UCSD-AML1 (cell line): ENCODE measurements at regions not wholly inside any gene's neighbourhood (a gene's known extent, or its start where the extent isn't known, plus 50 kb on each side); places are given as distances from the start of the nearest gene placed in this dataset.
A peak's percentile ranks its signal among the peaks of the same experiment; 100 is the strongest.

Source experiments
- DNase-seq: peaks from one replicate; lab custom pipeline; 2025; ENCODE audit not compliant: unreplicated experiment; lab: John Stamatoyannopoulos, UW

GRCh38 chr11:128330203-128330602 is 257.2 kb downstream of the ETS1 start:
- no peak for DNase-seq

DNA sequence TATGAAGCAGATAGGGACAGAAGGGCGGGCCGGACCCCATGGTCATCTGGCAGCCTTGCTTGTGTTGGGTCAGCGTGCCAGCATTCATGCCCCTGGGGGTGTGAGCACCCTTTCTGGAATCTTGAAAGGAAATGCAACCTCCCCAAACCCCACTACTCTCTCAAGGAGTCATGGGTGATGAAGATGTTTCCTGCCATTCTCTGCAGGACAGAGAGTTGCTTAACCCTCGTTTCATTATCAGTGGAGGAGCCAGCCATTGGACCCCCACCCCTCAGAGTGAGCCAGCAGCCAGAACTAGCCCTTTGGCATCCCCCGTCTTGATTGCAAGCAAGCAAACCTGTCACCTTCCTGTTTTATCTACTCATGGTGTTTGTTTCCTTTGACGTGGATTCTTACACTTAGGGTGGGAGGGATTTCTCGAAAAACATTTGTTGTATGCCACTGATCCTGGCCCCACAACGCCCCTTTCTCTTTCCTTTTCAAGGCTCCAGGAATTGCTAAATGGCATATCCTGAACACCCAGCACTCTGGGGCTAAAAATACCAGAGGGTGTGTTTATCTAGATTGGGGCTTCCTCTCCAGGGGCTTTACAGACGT is 258.3 kb downstream of the ETS1 start:
- DNase-seq, result peak; percentile 29

- DNase-seq, result no peak
Observed at GRCh38 chr11:128327274-128327673, 260.1 kb downstream of the ETS1 start.

DNA sequence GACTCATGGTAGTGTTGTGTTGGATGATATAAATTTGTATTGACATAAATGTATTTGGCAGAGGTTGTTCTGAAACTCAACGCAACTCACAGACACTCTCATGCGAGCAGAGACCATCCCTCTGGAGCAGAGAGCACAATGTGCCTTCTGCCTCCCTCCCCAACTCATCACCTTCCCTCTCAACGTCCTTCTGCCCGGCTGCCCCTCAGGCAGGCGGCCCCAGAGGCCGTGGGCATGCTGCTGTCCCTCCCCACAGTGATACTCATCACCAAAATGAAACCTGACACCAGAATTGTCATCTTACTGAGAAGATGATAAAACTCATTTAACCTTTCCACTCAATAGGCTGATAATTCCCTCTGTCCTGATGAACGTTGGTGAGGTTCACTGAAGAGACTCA is 260.6 kb downstream of the ETS1 start:
- no peak for DNase-seq

DNA sequence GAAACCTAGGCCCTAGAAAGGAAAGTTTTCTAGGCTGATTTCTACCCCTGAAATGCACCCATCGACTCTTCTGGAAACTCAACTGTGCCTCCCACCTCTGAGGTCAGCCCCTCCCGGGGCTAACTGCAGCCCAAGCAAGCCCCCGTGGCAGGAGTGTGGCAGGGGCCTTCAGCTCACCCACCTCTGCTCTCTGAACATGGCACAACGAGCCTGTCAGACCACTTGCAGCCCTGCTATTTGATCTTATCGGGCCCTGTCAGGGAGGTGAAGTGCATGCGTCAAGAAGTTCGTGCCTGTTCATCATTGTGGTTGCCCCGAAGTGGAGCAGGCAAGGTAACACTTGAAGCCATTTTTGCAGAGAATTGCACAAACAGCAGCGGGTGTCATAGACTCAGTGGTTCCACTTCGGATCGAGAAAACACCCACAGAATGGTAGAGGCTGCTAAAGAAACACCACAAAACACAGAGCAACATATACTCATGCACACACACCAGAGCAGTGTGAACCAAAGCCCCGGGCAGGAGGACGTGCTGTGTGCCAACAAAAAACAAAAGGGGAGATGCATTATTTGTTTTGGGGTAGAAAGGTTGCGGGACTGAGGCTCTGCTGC is 262.7 kb downstream of the ETS1 start:
- DNase-seq, result no peak

DNA sequence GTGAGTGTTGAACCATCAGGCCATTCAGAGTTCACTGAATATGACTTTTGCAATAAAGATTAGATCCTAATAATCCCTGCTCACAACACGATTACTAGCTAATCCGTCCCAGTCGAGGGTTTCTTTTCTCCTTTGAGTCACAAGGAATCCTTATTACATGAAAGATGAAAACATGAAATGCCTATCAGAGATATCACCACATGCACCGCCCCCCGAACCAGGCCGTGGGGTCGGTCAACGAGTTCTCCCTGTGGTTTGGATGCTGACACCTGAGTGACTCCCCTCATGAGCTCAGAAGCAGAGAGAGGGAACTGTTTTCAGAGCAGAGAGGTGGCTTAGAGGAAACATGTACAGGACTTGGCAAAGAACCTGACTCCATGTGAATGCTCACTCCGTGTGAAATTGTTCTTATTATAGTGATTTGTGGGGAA is 263.3 kb downstream of the ETS1 start:
- no peak for DNase-seq

DNA sequence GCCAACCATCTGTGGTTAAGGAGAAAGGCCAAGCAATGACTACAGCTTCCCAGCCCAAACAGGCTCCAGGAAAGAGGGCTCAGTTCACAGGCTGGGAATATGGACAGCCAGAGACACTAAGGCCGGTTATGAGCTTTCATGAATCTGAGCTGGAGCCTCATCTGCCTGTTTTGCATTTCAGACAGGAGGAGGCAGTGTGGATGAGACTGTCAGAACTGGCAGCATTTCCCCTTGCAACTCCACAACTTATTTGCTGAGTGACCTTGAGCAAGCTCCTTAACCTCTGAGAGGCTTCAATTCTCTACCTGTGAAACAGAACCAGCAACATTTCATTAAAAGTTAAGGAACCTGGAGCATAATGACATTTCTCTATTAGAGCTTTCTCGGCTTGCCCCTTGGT is 264.0 kb downstream of the ETS1 start:
- DNase-seq, result no peak

DNA sequence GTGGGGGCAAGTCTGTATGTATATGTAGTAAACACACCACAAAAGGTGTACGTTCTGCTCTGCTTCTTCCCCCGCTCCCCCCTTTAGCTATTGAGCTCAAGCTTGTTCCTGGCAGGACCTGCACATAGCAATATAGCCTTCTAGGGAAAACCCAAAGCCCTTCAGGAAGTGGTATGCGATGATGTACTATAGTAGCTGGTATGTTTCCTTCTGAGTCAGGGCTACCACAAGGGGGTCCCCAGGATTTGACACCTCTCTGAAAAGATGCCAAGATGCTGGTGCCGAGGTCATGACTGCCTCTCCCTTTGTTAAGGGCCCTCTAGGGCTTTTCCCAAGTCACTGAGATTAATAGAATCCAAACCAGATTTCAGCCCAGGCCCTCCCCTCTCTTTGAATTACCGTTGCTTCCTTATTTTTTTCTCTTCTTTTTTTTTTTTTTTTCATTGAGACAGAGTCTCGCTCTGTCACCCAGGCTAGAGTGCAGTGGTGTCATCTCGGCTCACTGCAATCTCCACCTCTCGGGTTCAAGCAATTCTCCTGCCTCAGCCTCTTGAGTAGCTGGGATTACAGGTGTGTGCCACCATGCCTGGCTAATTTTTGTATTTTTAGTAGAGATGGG is 268.4 kb downstream of the ETS1 start:
- peak; percentile 41 for DNase-seq

- DNase-seq, result no peak
Observed at GRCh38 chr11:128316541-128317227, 270.7 kb downstream of the ETS1 start.

DNA sequence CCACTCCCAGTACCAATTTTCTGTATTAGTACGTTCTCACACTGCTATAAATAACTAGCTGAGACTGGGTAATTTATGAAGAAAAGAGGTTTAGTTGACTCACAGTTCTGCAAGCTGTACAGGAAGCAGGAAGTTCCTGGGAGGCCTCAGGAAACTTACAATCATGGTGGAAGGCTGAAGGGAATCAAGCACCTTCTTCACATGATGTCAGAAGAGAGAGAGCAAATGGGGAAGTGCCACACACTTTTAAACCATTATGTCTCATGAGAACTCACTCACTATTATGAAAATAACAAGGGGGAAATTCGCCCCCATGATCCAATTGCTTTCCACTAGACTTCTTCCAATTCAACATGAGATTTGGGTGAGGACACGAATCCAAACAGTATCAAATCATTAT is 271.4 kb downstream of the ETS1 start:
- DNase-seq, result no peak

GRCh38 chr11:128313931-128314330 is 273.4 kb downstream of the ETS1 start:
- no peak for DNase-seq

DNA sequence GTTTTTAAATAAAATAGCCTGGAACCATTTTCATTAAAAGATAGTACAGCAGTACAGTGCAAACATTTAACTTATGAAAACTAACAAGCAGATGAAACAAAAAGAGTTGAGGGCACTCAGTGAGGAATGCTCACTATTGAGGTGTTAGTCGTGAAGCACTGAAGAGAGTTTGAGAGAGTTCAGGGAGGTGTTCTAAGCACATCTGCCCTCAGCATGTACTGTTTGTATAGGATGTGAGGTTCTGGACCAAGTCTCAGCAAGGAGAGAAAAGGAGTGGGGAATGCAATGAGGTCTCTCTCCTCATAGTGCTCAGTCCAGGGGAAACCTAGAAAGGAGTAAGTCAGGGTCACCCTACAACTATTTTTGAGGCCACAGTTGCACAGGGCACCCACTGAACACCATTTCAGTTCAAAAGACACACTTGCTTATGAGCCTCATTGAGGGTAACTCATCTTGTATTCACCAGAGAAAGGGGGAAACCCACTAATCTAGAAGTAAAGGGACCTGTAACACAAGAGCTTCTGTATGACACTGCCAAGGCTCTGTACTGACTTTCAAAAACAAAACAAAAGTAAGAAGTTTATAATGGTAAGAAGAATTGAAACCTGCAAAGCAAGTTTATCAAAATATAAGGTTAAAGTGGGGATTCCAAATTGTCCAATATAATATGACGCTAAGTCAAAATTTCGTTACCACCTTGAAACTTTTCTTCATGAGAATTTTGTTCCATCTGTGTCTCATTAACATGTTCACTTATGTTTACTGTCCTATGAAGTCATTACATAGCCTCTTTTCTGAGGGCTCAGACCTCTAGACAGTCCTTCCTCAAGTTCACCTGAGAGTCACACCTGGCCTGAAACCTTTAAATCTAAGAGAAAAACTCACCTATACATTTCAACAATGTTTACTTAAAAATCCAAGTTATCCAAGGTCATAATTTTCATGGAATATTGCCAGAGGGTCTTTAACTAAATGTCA is 275.3 kb downstream of the ETS1 start:
- DNase-seq, result no peak

DNA sequence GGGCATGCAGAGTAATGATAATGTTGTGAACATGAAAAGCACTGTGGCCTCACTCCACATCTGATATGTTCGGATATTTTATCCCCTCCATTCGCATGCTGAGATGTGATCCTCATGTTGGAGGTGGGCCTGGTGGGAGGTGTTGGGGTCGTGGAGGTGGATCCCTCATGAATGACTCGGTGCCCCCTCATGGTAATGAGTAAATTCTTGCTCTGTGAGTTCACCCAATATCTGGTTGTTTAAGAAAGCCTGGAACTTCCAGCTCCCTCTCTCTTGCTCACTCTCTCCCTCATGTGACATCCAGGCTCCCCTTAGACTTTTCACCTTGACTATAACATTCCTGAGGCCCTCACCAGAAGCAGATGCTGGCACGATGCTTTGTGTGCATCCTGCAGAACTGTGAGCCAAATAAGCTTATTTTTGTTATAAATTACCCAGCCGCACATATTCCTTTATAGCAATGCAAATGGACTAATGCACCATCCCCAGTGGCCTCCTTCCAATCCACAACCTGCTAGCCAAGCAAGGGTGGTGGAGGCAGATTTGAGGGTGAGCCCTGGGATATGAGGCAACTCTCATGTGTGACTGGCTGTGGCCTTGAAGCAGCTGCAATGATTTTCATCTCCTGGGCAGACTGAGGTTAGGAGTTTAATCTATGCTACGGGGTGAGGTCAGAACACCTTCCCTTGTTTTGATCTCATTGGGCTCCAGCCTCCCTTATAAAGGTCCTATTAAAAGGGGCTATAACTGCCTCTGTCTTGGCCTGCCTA is 276.5 kb downstream of the ETS1 start:
- DNase-seq, result no peak

GRCh38 chr11:128310005-128310404 is 277.4 kb downstream of the ETS1 start:
- no peak for DNase-seq

DNA sequence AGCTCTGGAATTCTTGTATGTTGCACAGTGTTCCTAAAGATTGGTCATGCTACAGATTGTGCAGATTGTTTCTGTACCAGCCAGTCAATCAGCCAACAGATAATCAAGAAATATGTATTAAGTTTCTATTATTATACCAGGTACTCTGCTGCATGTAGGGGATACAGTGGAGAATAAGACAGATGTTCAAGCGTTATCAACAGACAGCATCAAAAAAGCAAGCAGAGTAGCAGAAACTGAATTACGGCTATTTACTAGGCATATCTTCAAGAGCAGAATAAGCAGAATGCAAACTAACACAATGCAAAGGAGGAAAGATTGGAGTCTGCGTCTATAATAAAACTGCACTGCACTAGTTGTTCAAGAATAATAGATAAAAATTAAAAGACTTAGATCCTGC is 278.6 kb downstream of the ETS1 start:
- DNase-seq, result no peak

DNA sequence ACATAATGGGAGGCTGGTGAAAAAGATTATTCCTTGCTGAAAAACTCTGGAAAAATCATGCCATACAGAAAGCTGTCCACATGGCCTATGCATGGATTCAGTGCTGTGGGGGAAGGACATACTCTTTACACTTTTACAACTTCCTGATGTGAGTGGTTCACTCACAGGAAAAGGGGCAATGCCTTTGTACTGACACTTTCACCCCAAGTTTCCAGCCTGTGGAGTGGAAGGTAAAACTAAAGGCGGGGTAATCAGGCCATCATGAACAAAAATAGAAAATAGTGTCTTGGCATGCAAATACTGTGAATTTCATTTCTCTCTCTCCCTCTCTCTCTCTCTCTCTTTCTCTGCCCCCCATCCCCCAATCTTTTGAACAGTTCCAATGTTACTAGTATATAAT is 281.8 kb downstream of the ETS1 start:
- no peak for DNase-seq

- no peak for DNase-seq
Observed at GRCh38 chr11:128304666-128305485, 282.5 kb downstream of the ETS1 start.

GRCh38 chr11:128304116-128304515 is 283.2 kb downstream of the ETS1 start:
- DNase-seq, result no peak

DNA sequence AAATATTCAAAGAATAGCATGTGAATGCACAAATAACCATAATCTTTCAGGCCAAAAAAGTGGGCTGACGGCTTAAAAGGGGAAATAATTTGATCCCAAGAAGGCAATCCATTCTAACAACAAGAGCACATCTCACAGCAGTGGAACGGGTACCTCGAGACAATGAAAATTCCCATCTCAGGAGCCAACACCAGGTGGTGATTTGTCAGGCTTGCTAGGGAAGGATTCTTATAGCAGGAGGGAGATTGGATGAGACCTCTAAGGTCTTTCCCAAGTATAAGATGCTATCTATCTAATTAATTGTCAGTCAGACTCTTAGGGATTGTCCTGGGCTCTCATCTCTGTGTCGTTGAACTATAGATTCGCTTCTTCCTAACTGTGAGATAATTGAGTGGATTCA is 284.0 kb downstream of the ETS1 start:
- DNase-seq, result no peak
